Epithelial cell of prostate (primary cell): ENCODE measurements at regions not wholly inside any gene's neighbourhood (a gene's known extent, or its start where the extent isn't known, plus 50 kb on each side); places are given as distances from the start of the nearest gene placed in this dataset.
A peak's percentile ranks its signal among the peaks of the same experiment; 100 is the strongest.
"Not testable (repeated sequence)": the region's sequence is repeated elsewhere in the genome, so short reads cannot be mapped to it uniquely, and the experiment has no call there.

Source experiments
- DNase-seq: peaks from one replicate; pipeline ENCODE4 v3.0.0-alpha.2; 2011; ENCODE audit warnings: low read depth, low spot score
- H3K27ac ChIP-seq: fragments of 450-650 bp; 2 replicates; pipeline ENCODE4 v1.5.1; 2017; ENCODE audit warnings: mild to moderate bottlenecking

DNA sequence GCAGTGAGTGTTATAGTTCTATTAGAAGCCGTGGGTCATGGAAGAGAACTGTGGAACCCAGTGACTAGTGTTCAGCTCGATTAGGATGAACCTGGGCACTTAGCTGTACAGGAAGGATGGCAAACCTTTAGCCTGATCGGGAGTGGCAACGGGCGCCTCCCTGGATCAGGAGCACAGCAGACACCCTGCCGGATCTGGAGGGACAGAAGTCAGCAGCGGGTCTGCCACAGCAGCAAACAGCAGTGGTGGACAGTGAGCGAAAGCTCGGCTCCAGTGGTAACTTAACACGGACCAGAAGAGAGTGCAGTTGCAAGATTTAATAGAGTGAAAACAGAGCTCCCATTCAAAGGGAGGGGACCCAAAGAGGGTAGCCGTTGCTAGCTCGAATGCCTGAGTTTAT lies 697.6 kb upstream of the SLITRK1 start:
- DNase-seq, H3K27ac ChIP-seq: not testable (repeated sequence)

DNA sequence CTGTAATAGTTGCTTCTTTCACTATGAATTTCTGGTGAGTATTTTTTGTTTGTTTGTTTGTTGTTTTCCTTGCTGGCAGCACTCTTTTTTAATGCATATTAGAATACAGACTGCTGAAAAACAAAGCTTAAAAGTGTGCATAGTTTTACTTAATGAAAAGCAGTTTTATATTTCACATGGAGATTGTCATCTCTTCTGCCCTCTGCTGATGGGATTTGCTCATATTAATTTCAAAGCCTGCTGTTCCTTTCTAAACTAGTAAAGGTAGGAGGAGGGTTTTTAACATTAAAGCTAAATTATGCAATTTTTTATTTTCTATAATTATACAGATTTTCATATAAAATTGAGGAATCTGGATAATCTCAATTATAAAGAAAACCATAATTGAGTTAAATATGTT lies 692.6 kb upstream of the SLITRK1 start:
- no peak overlapping the region for H3K27ac ChIP-seq
- DNase-seq: no peak

DNA sequence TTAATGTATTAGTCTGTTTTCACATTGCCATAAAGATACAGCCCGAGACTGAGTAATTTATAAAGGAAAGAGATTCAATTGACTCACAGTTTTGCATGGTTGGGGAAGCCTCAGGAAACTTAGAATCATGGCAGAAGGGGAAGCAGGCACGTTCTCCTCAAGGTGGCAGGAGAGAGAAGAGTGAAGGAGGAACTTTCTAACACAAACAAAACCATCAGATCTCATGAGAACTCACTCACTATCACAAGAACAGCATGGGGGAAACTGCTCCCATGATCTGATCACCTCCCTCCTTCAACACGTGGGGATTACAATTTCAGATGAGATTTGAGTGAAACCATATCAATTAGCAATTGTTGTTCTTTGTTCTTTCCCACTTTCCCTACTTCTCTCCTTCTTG lies 689.0 kb upstream of the SLITRK1 start:
- DNase-seq: no peak
- H3K27ac ChIP-seq: no peak overlapping the region

DNA sequence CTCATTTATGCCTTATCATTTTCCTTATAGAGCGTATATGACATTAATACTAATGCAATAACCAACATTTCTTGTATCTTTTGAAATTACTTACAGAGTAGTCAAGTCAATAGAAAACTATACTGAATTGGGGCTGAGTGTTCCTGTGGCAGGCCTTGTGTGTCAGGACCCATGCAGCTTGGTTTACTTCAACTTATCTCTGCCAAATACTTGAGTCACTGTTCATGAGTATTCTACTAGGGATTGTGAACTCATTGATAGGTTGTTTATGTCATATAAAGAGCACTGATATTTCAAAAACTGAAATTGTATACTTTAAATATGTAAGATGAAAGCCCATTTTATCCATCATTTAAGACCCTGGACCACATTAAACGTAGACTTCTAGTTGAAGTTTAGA lies 688.6 kb upstream of the SLITRK1 start:
- DNase-seq: no peak
- H3K27ac ChIP-seq: no peak overlapping the region

DNA sequence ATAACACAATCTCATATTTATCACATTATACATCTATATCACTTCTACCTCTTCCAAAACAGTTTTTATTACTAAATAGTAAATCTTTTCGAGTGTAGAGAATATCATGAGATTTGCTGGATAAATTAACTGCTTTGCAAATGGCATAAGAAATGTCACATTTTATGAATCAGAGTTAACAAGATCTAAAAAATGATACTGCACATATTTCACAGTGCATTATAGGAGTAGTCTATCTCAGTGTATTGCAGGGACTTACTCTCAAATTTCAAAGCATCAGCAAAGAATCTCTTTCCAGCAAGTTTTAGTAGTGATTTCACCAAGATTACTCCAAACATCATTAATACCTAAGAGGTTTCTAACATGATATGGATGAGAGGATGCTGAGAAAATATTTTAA lies 687.1 kb upstream of the SLITRK1 start:
- no peak overlapping the region for H3K27ac ChIP-seq
- no peak for DNase-seq

DNA sequence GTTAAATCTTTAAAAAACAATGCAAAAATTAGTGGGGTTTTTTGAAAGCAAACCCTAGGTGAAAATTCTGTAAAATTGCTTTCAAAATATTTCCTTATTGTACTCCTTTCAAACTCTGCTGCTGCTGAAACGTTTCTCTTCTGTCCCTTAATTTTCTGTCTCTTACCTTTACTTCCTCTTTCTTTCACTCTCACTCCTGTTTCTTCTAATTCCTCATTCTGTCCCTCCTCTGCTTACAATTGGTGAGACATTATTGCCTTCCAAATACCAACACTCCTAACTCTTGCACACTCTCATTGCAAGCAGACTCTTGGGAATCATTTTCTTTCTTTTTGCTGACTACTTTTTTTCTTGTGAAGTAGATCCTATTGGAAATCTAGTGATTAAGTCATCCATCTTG lies 685.6 kb upstream of the SLITRK1 start:
- no peak for DNase-seq
- H3K27ac ChIP-seq: no peak overlapping the region

DNA sequence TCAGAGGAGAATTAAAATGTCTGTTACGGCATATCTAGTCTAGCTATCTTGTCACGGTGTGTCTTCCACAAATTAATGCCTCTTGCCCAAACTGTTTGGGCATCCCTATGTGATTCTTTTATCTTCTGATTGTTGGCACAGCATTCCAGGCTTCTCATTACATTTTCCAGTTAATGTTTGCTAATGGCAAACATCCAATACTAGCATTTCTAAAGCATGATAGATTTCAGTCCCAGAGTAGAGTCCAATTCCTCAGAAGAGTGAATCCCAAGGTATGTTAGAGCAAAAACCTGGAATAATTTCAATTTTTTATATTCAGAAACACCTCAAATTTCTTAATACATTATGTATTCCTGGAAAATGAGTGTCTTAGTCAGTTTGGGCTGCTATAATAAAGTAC lies 684.5 kb upstream of the SLITRK1 start:
- no peak for DNase-seq
- no peak overlapping the region for H3K27ac ChIP-seq

DNA sequence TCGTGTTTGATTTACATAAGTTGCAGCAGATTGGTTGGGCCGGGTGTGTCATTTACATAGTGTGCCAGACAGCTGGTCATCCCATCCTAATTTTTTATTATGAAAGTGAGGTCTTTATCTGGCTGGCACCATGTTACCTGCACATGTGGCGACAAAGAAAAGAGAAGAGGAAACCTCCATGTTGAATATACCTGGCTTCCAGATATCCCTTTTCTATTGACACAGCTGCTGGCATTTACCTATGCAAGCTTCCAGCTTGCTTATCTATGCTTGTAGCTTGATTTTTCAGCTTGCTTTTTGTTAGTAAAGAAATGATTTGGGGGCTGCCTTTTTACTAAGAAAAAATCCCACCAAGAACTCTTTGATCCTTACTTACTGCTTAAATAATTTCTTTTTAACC lies 681.3 kb upstream of the SLITRK1 start:
- no peak overlapping the region for H3K27ac ChIP-seq
- no peak for DNase-seq

DNA sequence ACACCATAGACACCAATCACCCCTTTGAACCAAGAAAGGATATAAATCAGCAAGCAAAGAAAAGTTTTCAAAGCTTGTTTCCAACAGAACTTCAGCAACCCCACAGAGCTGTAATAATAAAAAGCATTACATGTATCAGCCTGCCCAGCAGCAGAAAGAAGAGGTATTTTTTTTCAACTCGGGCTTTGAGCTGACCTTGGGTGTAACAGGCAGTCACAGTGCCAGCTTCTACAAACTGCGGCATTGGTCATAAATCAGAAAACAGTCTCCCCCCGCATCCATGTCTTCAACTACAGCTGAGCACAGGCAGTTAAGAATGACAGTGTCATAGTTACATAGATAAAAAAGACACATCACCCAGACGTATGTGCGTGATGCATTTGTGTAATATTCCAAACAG lies 671.0 kb upstream of the SLITRK1 start:
- H3K27ac ChIP-seq: no peak overlapping the region
- DNase-seq: no peak

DNA sequence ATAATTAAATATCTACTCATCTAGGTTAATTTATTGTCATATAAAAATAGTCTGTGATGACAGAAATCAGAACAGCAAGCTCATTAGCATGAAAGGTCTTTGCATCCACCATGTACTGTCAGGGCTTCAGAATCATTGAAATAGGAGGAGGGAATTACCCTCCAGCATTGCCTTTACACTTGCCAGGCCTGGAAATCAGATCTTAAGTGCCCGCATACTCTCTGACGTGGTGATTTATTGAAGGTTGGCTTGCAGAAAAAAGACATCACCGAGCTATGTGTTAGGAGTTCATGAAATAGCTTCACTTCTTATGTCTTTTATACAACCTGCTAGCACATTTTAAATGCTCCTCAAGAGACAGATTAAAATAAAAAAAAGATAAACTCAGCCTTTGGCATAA lies 661.7 kb upstream of the SLITRK1 start:
- DNase-seq: no peak
- H3K27ac ChIP-seq: no peak overlapping the region

DNA sequence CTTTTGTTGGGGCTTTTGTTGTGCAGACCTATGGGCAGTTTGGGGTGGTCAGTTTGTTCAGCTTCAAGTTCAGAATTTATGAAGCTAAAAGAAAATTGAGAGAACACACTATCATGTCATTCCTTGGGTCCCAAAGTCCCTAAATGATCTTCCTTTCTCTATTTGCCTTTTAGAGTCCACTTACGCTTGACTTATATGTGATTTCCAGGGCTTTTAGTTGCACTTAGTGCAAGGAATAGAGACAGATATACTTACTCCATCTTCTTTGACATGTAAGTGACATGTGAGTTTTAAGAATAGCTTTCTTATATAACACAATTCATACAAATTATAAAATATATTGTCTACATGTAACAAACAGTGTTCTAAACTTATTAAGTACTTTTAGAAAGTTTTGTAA lies 660.1 kb upstream of the SLITRK1 start:
- H3K27ac ChIP-seq: no peak overlapping the region
- no peak for DNase-seq

DNA sequence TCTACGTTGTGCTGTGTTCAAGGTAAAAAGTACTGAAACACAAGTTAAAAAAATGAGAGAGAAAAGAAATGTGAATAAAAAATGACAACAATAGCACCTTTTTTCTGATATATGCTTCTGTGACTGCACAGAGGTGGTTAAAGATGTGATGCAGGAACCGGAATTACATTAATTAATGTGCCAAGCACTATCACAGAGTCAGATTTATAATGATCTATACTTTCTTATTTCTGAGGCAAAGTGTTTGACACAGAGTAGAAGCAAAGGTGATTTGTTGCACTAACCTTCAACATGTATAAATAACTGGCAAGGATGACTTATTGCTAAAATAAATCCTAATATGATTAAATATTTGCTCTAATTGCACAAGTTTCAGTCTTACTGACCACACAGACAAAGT lies 654.6 kb upstream of the SLITRK1 start:
- no peak overlapping the region for H3K27ac ChIP-seq

DNA sequence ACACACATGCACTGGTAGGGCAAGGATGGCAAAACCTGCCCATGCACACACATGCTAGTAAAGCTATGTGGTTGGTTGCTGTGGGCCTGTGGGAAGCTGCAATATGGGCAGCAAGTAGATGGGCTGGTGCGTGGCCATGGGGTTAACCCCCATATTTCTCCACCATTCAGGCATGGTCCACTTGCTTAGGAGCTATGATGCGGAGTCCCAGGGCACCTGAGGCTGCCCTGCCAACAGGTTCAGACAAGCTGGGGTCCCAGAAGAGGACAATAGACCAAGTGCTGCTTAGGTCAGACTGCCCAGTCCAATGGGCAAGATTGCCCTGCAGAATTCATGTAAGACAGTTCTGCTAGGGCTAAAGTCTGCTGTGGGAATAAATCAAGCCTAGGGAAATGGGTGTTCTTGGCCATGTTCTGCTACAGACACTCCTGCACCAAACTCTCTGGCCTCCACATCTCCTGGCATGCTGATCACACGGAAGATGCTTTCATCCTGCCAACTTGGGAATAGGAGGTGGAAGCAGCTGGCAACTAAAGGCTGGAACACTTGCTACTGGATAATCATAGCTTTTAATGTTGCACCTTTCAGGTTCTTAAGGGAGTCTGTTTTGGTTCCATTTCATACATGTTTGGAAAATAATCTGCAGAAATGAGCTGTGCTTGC lies 646.3 kb upstream of the SLITRK1 start:
- DNase-seq: no peak
- H3K27ac ChIP-seq: no peak overlapping the region

More for the DNA sequence above, 654.6 kb upstream of the SLITRK1 start:
- DNase-seq: no peak

DNA sequence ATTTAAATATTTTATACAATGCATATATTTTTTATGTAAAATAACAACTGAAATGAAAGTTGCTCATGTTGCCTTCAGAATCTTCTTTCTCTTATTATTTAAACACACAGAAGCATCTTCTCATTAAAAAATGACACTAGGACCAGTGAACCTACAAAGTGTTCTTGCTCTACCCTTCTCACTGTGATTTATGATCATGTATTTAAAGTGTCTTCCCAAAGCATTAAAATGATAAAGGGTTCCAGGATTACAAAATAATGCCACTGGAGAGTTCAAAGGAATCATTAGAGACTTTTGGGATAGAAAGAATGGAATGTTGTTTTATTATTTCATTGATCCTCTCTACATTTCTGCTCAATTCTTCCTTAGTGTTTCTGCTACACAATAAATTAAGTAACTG lies 643.6 kb upstream of the SLITRK1 start:
- DNase-seq: no peak
- H3K27ac ChIP-seq: no peak overlapping the region

DNA sequence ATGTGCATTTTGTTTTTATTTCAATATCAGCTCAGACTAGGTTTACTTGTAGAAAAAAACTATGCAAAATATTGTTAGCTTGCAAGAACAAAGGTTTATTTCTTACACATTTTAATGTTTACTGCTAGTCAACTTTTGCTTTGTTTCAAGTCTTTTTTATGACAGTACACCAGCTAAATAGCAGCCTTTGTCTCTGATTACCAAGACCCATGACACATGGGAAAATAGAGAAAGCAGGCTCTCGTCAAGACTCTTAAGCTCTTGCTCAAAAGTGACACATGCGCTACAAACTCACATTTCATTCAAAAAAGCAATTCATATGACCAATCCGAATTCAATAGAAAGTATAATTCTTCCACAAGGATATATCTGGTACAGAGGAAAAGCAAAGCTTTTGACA lies 642.3 kb upstream of the SLITRK1 start:
- no peak overlapping the region for H3K27ac ChIP-seq
- no peak for DNase-seq

DNA sequence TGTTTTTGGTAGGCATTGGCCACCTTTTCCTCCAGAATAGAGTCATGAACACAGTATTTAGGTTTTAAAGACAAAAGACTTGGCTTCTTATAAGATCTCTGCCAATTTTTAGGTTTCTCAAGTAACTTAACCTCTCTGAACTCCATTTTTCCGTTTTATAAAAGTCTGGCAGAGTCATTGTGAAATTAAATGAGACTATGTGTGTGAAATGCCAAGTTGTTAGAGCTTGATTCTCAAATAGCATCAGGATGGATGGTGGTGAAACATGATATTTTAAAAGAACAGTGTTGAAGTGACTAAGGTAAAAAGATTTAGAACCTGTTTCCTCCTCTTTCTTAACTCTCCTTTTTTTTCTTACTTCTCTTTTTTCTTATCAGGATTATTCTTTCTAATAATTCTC lies 617.7 kb upstream of the SLITRK1 start:
- H3K27ac ChIP-seq: no peak overlapping the region
- DNase-seq: no peak

DNA sequence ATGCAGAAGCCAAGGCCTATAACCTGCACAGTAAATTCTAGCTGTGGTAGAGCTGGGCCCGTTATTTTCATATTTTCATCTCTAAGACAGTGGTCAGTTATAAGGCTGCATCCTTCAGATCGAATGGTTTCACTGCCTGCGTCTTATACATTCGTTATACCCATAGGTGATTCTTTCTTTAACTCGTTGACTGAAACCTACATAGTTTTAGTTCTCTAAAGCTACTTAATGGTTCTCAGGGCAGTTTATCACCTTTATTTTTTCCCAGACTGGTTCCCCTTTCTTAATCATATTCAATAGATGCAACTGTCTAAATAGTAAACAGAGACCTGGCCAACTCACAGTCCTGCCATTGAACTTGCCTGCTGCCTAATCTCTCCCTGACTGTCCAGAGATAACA lies 615.3 kb upstream of the SLITRK1 start:
- no peak overlapping the region for H3K27ac ChIP-seq

DNA sequence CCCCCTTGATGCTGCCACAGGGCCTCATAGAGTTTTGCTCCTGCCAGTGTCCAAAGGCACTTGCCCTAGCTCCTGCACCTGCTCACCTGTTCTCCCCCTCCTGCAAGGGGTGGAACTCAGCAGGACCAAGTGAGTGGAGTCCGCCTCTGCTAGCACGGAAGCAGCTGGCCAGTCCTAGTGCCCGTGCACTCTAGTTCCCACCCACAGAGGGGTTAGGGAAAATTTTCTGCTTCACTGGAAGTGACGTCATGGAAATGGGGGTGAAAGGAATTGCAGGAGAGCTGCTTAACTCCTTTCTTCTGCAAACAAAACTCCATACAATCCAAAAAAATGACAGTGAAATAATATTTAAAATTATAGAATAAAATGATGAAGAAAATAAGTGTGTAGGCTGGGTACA lies 609.7 kb upstream of the SLITRK1 start:
- no peak overlapping the region for H3K27ac ChIP-seq
- DNase-seq: no peak

More for the DNA sequence above, 615.3 kb upstream of the SLITRK1 start:
- no peak for DNase-seq

DNA sequence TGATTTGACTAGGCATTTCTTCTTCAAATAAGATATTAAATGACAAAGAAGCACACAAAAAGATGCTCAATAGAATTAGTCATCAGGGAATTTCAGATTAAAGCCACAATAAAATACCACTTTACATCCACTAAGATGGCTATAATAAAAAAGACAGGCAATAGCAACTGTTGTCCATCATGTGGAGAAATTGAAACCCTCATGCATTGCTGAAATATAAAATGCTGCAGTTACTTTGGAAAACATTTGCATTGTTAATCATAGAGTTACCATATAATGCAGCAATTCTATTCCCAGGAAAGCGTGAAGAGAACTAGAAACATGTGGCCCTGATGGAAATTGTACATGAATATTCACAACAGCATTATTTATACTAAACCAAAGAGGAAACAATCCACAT lies 605.5 kb upstream of the SLITRK1 start:
- DNase-seq: no peak
- H3K27ac ChIP-seq: no peak overlapping the region

DNA sequence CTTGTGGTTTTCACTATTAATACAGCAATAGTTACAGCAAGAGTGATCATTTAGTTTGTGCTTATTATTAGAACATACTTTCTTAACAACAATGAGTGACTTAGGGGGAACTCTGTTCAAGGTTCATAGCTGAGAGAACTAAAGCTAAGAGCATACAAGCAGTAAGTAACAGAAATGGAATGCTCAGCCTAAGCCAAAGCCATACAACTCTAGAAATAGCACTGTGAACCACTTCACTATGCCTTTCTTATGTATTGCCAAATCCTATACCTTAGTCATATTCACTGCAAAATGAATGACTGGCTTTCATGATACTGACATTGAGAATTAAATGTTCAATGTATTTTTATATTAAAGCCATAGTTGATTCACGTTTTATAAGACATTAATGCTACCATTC lies 599.7 kb upstream of the SLITRK1 start:
- peak; percentile 44 for DNase-seq
- peak overlapping the region; percentile 4 for H3K27ac ChIP-seq

DNA sequence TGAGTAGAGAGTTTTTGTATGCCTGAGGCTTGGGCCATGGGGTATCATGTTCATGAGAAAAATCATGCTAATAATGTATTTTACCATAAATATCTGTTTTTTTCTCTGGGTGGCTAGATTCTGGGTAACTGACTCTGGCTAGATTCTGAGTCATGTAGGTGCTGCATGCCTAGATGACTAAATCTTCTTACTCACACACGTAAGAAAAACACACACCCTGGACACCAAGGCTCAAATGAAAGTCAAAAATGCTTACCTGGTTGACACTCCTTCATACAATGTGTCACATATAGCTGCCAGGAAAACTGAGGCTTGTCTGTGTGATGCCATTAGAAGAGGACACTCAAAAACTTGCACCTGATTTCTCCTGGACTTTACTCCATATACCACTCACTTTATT lies 597.4 kb upstream of the SLITRK1 start:
- peak; percentile 70 for DNase-seq
- peak overlapping the region; percentile 37 for H3K27ac ChIP-seq

DNA sequence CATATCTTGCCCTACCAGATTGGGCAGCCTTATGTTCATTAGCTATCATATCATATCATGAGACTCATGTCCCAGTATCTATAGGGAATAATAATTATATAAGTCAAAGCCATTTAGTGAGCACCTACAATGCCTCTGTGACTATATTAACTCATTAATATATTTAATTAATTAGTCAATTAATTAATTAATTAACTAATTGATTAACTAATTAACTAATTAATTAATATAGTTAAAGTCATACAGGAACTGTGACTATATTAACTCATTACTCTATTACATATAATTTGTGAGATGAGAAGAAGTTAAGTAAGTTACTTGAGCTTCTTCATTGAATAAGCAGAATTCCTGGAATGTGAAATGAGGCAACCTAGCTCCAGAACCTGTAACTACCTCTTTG lies 588.3 kb upstream of the SLITRK1 start:
- no peak overlapping the region for H3K27ac ChIP-seq
- DNase-seq: no peak

DNA sequence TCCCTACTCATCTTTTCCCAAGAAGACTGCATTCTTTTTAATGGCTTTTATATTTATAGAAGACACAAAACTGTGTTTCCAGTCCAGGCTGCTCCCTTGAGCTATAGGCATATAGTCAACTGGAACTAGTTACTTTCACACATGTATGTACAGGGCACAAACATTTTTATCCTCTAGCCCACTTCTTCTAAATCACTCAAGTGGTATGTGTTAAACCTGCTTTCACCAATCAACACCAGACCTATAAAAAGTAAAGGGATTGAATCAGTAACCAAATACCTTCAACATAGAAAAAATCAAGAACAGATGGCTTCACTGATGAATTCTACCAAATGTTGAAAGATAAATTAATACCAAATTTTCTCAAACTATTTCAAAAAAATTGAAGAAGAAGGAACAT lies 584.2 kb upstream of the SLITRK1 start:
- no peak for DNase-seq

More for the DNA sequence above, 584.2 kb upstream of the SLITRK1 start:
- no peak overlapping the region for H3K27ac ChIP-seq
